NT2/D1 (cell line): ENCODE measurements at regions not wholly inside any gene's neighbourhood (a gene's known extent, or its start where the extent isn't known, plus 50 kb on each side); places are given as distances from the start of the nearest gene placed in this dataset.

Source experiments
- SUZ12 ChIP-seq: IDR thresholded peaks from 2 replicates; pipeline ENCODE4 v1.6.1; 2011; ENCODE audit not compliant: insufficient read length, insufficient read depth; ENCODE audit errors: extremely low read depth
- YY1 ChIP-seq: IDR thresholded peaks from 2 replicates; pipeline ENCODE4 v1.6.1; 2011; ENCODE audit not compliant: insufficient read length, insufficient read depth
- ZNF274 ChIP-seq: IDR thresholded peaks from 2 replicates; pipeline ENCODE4 v1.6.1; 2011; ENCODE audit warnings: mild to moderate bottlenecking, low read depth, low read length

GRCh38 chr22:47275605-47276449, 513.4 kb downstream of the TBC1D22A start:
- TF ChIP-seq SUZ12 (no peak), YY1 (no peak), ZNF274 (no peak)
